SU-DHL-6 (cell line): ENCODE measurements at regions not wholly inside any gene's neighbourhood (a gene's known extent, or its start where the extent isn't known, plus 50 kb on each side); places are given as distances from the start of the nearest gene placed in this dataset.

Source experiments
- EZH2phosphoT487 ChIP-seq: fragments of 200-600 bp; sonication (generic), shearing (Covaris generic); conservative IDR thresholded peaks from 2 replicates; pipeline ENCODE4 v1.6.1; 2018; ENCODE audit warnings: mild to moderate bottlenecking, antibody characterized with exemption, low read length, moderate library complexity, mixed read lengths
- TF ChIP-seq, protein P1 (sequence below): fragments of 200-600 bp; sonication (generic); IDR thresholded peaks from one replicate; pipeline ENCODE4 v1.5.1; 2017; ENCODE audit warnings: antibody characterized with exemption, mild to moderate bottlenecking, low read length, moderate library complexity; ENCODE audit not compliant: insufficient read depth, poor library complexity, severe bottlenecking

- TF ChIP-seq, protein P1, sequence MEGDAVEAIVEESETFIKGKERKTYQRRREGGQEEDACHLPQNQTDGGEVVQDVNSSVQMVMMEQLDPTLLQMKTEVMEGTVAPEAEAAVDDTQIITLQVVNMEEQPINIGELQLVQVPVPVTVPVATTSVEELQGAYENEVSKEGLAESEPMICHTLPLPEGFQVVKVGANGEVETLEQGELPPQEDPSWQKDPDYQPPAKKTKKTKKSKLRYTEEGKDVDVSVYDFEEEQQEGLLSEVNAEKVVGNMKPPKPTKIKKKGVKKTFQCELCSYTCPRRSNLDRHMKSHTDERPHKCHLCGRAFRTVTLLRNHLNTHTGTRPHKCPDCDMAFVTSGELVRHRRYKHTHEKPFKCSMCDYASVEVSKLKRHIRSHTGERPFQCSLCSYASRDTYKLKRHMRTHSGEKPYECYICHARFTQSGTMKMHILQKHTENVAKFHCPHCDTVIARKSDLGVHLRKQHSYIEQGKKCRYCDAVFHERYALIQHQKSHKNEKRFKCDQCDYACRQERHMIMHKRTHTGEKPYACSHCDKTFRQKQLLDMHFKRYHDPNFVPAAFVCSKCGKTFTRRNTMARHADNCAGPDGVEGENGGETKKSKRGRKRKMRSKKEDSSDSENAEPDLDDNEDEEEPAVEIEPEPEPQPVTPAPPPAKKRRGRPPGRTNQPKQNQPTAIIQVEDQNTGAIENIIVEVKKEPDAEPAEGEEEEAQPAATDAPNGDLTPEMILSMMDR, result no peak
- no peak for TF ChIP-seq EZH2phosphoT487
Measured at GRCh38 chr4:63965875-63966274, 443.4 kb downstream of the TECRL start.
